OCI-LY7 (cell line): ENCODE measurements at regions not wholly inside any gene's neighbourhood (a gene's known extent, or its start where the extent isn't known, plus 50 kb on each side); places are given as distances from the start of the nearest gene placed in this dataset.

Experiments
- BruUV-seq: library from RNA; stranded (reverse); fragments of 400-500 nt; replicated peaks from 2 replicates; lab custom pipeline; 2021; lab: Mats Ljungman, UMichigan
- CTCF ChIA-PET: fragments of 300-600 bp; sonication (Branson Sonifier 250); formaldehyde crosslinking; loops from one replicate; lab custom pipeline; 2022; ENCODE audit warnings: antibody characterized with exemption; ENCODE audit not compliant: unreplicated experiment; lab: Charles Lee
- POLR2A ChIA-PET: fragments of 300-600 bp; sonication (Branson Sonifier 250); formaldehyde crosslinking; loops from one replicate; lab custom pipeline; 2022; ENCODE audit warnings: antibody characterized with exemption; lab: Charles Lee
- DNase-seq: peaks from one replicate; pipeline ENCODE4 v3.0.0-alpha.2; 2015; ENCODE audit warnings: low spot score
- H2AFZ ChIP-seq: fragments of 200-600 bp; sonication (generic), shearing (Covaris generic); 2 replicates; pipeline ENCODE4 v1.6.1; 2014; ENCODE audit warnings: mild to moderate bottlenecking, antibody characterized with exemption, low read length, moderate library complexity
- H3K27ac ChIP-seq: fragments of 200-600 bp; sonication (generic); 2 replicates; pipeline ENCODE4 v1.5.1; 2014; ENCODE audit warnings: mixed run types, low read depth, mild to moderate bottlenecking, moderate library complexity, low read length, inconsistent platforms; ENCODE audit not compliant: poor library complexity, severe bottlenecking
- H3K36me3 ChIP-seq: fragments of 200-600 bp; sonication (generic); 2 replicates; pipeline ENCODE4 v1.6.1; 2014; ENCODE audit warnings: mild to moderate bottlenecking, antibody characterized with exemption, low read length, moderate library complexity, mixed read lengths; ENCODE audit not compliant: insufficient read depth
- H3K4me1 ChIP-seq: fragments of 200-600 bp; sonication (generic); 2 replicates; pipeline ENCODE4 v1.5.1; 2014; ENCODE audit warnings: mild to moderate bottlenecking, low read length; ENCODE audit not compliant: insufficient read depth, poor library complexity, severe bottlenecking
- H3K4me2 ChIP-seq: fragments of 200-600 bp; sonication (generic); 2 replicates; pipeline ENCODE4 v1.6.1; 2014; ENCODE audit warnings: mild to moderate bottlenecking, low read length
- H3K4me3 ChIP-seq: fragments of 200-600 bp; sonication (generic); 2 replicates; pipeline ENCODE4 v1.5.1; 2014; ENCODE audit warnings: mild to moderate bottlenecking, low read depth, low read length; ENCODE audit not compliant: poor library complexity, severe bottlenecking
- H3K79me2 ChIP-seq: fragments of 200-600 bp; sonication (generic); 2 replicates; pipeline ENCODE4 v1.6.1; 2016; ENCODE audit warnings: low read depth, mild to moderate bottlenecking, low read length, moderate library complexity, mixed read lengths; ENCODE audit not compliant: insufficient read depth
- H3K9me2 ChIP-seq: fragments of 200-600 bp; sonication (generic); 2 replicates; pipeline ENCODE4 v1.6.1; 2016; ENCODE audit warnings: mild to moderate bottlenecking, low read length, mixed read lengths; ENCODE audit not compliant: insufficient read depth
- H3K9me3 ChIP-seq: fragments of 200-600 bp; sonication (generic); 2 replicates; pipeline ENCODE4 v1.6.1; 2014; ENCODE audit warnings: mild to moderate bottlenecking, mixed run types, low read length, mixed read lengths
- H4K20me1 ChIP-seq: fragments of 200-600 bp; sonication (generic); 2 replicates; pipeline ENCODE4 v1.6.1; 2014; ENCODE audit warnings: mild to moderate bottlenecking, antibody characterized with exemption, low read length, moderate library complexity, mixed read lengths; ENCODE audit not compliant: insufficient read depth
- CTCF ChIP-seq: fragments of 200-600 bp; sonication (generic); conservative IDR thresholded peaks from 2 replicates; pipeline ENCODE4 v1.5.1; 2014; ENCODE audit warnings: mild to moderate bottlenecking, antibody characterized with exemption, low read length, moderate library complexity, mixed read lengths
- EZH2phosphoT487 ChIP-seq: fragments of 200-600 bp; sonication (generic); IDR thresholded peaks from 2 replicates; pipeline ENCODE4 v1.6.1; 2018; ENCODE audit warnings: low read depth, borderline replicate concordance, mild to moderate bottlenecking, mixed run types, antibody characterized with exemption, low read length, moderate library complexity, mixed read lengths
- intact Hi-C: fragments of 100-400 bp; cut with micrococcal nuclease; formaldehyde crosslinking; loops from one replicate; pipeline ENCODE4 v1.10.0; 2022; ENCODE audit not compliant: unreplicated experiment

- no peak overlapping the region for H2AFZ ChIP-seq
- H3K36me3 ChIP-seq, result no peaks in the 10 kb centered on the region
- POLR2A ChIA-PET, result interaction anchor here (0.7 kb wide), 1 partner anchor 95 kb away, joined by 3 read pairs; no protein-coding TSS in a partner anchor
- no peak for TF ChIP-seq EZH2phosphoT487
- no peak for TF ChIP-seq CTCF
- no peaks in the 10 kb centered on the region for H3K9me3 ChIP-seq
- H3K4me2 ChIP-seq, result no peak overlapping the region
- intact Hi-C loops, result no loop called here
- H3K79me2 ChIP-seq, result no peaks in the 10 kb centered on the region
- no peaks in the 10 kb centered on the region for H3K4me1 ChIP-seq
- DNase-seq, result no peak
- no peak overlapping the region for H3K27ac ChIP-seq
- H4K20me1 ChIP-seq, result no peaks in the 10 kb centered on the region
- H3K9me2 ChIP-seq, result no peaks in the 10 kb centered on the region
- BruUV-seq, result no TSS peak
- H3K4me3 ChIP-seq, result no peak overlapping the region
- CTCF ChIA-PET, result no interaction called here
Measured at GRCh38 chr2:149773006-149773405, 185.4 kb upstream of the MMADHC start.

- ChIA-PET CTCF (no interaction called here), POLR2A (no interaction called here)
- no peak overlapping the region for H2AFZ ChIP-seq
- H3K4me1 ChIP-seq, result no peaks in the 10 kb centered on the region
- intact Hi-C loops, result no loop called here
- no peaks in the 10 kb centered on the region for H3K9me3 ChIP-seq
- H3K9me2 ChIP-seq, result no peaks in the 10 kb centered on the region
- DNase-seq, result no peak
- no peak for TF ChIP-seq EZH2phosphoT487
- TF ChIP-seq CTCF, result no peak
- H3K27ac ChIP-seq, result no peak overlapping the region
- BruUV-seq, result no TSS peak
- no peaks in the 10 kb centered on the region for H3K36me3 ChIP-seq
- H3K4me3 ChIP-seq, result no peak overlapping the region
- no peak overlapping the region for H3K4me2 ChIP-seq
- H3K79me2 ChIP-seq, result no peaks in the 10 kb centered on the region
- no peaks in the 10 kb centered on the region for H4K20me1 ChIP-seq
Measured at GRCh38 chr2:149768320-149768799, 180.8 kb upstream of the MMADHC start.

DNA sequence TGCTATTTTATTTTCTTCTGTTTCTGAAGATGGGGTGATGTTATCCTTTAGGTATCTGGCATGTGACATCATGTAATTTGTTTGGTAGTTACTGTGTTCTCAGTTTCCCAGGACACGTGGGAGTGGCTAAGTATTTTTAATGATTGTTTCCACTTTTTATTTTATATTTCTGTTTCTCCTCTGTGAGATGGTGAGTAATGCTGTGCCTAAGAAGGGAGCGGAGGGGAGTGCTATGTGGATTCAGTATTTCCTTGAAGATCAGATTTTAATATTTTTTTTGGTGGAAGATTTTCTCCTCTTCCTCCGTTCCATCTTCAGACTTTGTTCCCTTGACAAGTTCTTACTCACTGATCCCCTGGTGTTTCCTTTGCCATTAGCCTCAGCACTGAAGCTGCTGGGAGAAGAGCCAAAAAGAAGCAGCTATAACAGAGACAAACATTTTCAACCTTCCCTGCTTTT, 180.0 kb upstream of the MMADHC start:
- no peak overlapping the region for H3K4me2 ChIP-seq
- DNase-seq, result no peak
- no peaks in the 10 kb centered on the region for H4K20me1 ChIP-seq
- H3K9me2 ChIP-seq, result no peaks in the 10 kb centered on the region
- no TSS peak for BruUV-seq
- H3K9me3 ChIP-seq, result no peaks in the 10 kb centered on the region
- no peak overlapping the region for H3K4me3 ChIP-seq
- H3K4me1 ChIP-seq, result no peaks in the 10 kb centered on the region
- no peaks in the 10 kb centered on the region for H3K36me3 ChIP-seq
- H3K27ac ChIP-seq, result no peak overlapping the region
- CTCF ChIA-PET, result no interaction called here
- H2AFZ ChIP-seq, result no peak overlapping the region
- no peaks in the 10 kb centered on the region for H3K79me2 ChIP-seq
- intact Hi-C loops, result no loop called here
- no peak for TF ChIP-seq EZH2phosphoT487
- POLR2A ChIA-PET, result no interaction called here
